Trophoblast cell (in vitro differentiated cells and primary cell): ENCODE measurements at regions not wholly inside any gene's neighbourhood (a gene's known extent, or its start where the extent isn't known, plus 50 kb on each side); places are given as distances from the start of the nearest gene placed in this dataset.

Experiments
- DNase-seq, 2 donors: peaks; one replicate each; pipeline ENCODE4 v3.0.0-alpha.2; 2016
- H2AFZ ChIP-seq: 2 replicates; pipeline ENCODE4 v1.6.1; 2013; ENCODE audit warnings: low read length, moderate library complexity, mild to moderate bottlenecking; ENCODE audit not compliant: insufficient read depth, poor library complexity
- H2AK5ac ChIP-seq: 2 replicates; pipeline ENCODE4 v1.6.1; 2013; ENCODE audit warnings: mild to moderate bottlenecking, low read length
- H2BK120ac ChIP-seq: 2 replicates; pipeline ENCODE4 v1.6.1; 2013; ENCODE audit warnings: low read length, mild to moderate bottlenecking, moderate library complexity; ENCODE audit not compliant: insufficient read depth, poor library complexity
- H2BK12ac ChIP-seq: 2 replicates; pipeline ENCODE4 v1.6.1; 2013; ENCODE audit warnings: mild to moderate bottlenecking, low read length, moderate library complexity
- H2BK5ac ChIP-seq: 2 replicates; pipeline ENCODE4 v1.6.1; 2013; ENCODE audit warnings: low read length, low read depth, moderate library complexity, mild to moderate bottlenecking; ENCODE audit not compliant: poor library complexity
- H3K14ac ChIP-seq: 2 replicates; pipeline ENCODE4 v1.6.1; 2013; ENCODE audit warnings: mild to moderate bottlenecking, low read length
- H3K18ac ChIP-seq: 2 replicates; pipeline ENCODE4 v1.6.1; 2013; ENCODE audit warnings: mild to moderate bottlenecking, low read length
- H3K23ac ChIP-seq: 2 replicates; pipeline ENCODE4 v1.6.1; 2013; ENCODE audit warnings: low read length
- H3K27ac ChIP-seq: 2 replicates; pipeline ENCODE4 v1.5.1; 2013; ENCODE audit warnings: low read depth, mild to moderate bottlenecking, inconsistent platforms, low read length, moderate library complexity
- H3K27me3 ChIP-seq: 2 replicates; pipeline ENCODE4 v1.6.1; 2013; ENCODE audit warnings: inconsistent platforms, mild to moderate bottlenecking, low read length, moderate library complexity; ENCODE audit not compliant: insufficient read depth
- H3K36me3 ChIP-seq, 2 experiments: 1 replicate in 1 of 2; 2 replicates in 1 of 2; pipeline ENCODE4 v1.6.1; 2013; ENCODE audit warnings: low read length in 2 of 2, mild to moderate bottlenecking in 2 of 2, moderate library complexity in 1 of 2; ENCODE audit not compliant: insufficient read depth in 2 of 2, control insufficient read depth in 1 of 2
- H3K4ac ChIP-seq: 2 replicates; pipeline ENCODE4 v1.6.1; 2013; ENCODE audit warnings: low read depth, mild to moderate bottlenecking, low read length, moderate library complexity
- H3K4me1 ChIP-seq, 2 experiments: 1 replicate in 1 of 2; 2 replicates in 1 of 2; pipeline ENCODE4 v1.6.1; 2013; ENCODE audit warnings: low read length in 2 of 2, mild to moderate bottlenecking in 2 of 2, moderate library complexity in 1 of 2; ENCODE audit not compliant: insufficient read depth in 2 of 2, control insufficient read depth in 1 of 2
- H3K4me2 ChIP-seq: 2 replicates; pipeline ENCODE4 v1.6.1; 2013; ENCODE audit warnings: inconsistent platforms, mild to moderate bottlenecking, low read length, moderate library complexity
- H3K4me3 ChIP-seq: 2 replicates; pipeline ENCODE4 v1.5.1; 2013; ENCODE audit warnings: mild to moderate bottlenecking, low read depth, low read length, inconsistent platforms
- H3K79me1 ChIP-seq: one replicate; pipeline ENCODE4 v1.6.1; 2013; ENCODE audit warnings: low read length
- H3K79me2 ChIP-seq: 2 replicates; pipeline ENCODE4 v1.6.1; 2013; ENCODE audit warnings: low read length, mild to moderate bottlenecking; ENCODE audit not compliant: control insufficient read depth, insufficient read depth, poor library complexity
- H3K9ac ChIP-seq: 2 replicates; pipeline ENCODE4 v1.6.1; 2013; ENCODE audit warnings: mild to moderate bottlenecking, low read length
- H3K9me3 ChIP-seq: 2 replicates; pipeline ENCODE4 v1.6.1; 2013; ENCODE audit warnings: low read depth, mild to moderate bottlenecking, control low read depth, inconsistent platforms, low read length; ENCODE audit not compliant: insufficient read depth
- H4K12ac ChIP-seq: 2 replicates; pipeline ENCODE4 v1.6.1; 2013; ENCODE audit warnings: low read depth, mild to moderate bottlenecking, low read length, moderate library complexity
- H4K8ac ChIP-seq: 2 replicates; pipeline ENCODE4 v1.6.1; 2013; ENCODE audit warnings: low read depth, mild to moderate bottlenecking, low read length, moderate library complexity
- H4K91ac ChIP-seq: one replicate; pipeline ENCODE4 v1.6.1; 2013; ENCODE audit warnings: low read depth, mild to moderate bottlenecking, low read length, moderate library complexity
- WGBS: extraction: QIAGEN DNeasy Blood & Tissue Kit; methylation state at CpG from one replicate; pipeline ENCODE4 v1.1.7; 2013; ENCODE audit warnings: missing lambda C conversion rate; ENCODE audit not compliant: insufficient read length, insufficient coverage; ENCODE audit errors: extremely low coverage; 5-methylcytosine and 5-hydroxymethylcytosine counted together

DNA sequence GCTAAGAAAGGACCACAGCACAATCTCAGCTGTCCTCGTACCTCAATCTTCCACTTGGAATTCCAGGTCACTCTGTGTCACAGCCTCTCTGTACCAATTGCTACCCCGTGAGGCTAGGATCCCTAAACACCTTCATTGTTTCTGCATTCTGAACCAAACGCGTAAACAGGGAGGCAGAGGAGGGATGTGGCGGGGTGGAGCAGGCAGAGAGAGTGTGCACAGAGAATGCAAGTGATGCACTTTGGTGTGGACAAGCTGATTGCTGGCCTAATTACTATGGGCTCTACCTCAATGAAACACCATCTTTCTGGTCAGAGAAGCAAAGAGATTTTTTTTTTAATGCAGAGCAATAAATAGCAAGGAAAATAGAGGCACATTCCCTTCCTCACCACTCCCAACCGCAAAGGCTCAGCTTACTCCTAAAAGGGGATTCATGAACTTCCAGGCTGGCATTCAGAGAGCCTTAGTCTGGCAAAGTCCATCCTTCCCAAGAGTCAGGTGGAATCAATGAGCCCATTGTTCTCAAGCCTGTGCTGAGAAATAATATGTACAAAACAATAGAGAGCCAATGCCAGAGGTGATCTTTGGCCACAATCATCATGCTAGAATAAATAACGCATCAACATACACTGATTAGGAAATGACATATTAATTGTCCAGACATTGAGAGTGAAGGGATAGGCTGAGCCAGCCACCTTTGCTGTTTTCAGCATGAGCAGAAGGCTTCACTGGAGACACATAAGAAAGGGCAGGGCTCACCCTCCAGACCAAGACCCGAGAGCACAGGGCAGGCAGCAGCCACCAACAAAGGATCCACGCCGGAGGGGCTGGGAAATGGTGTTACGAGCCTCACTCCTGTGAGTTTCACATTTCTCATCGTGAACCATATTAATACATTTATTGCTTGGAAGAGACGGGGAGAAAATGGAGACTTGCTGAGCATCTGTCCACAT, 278.8 kb downstream of the ENC1 start:
- Histone ChIP-seq H2BK120ac (no peak overlapping the region), H3K9me3 (peaks cover 3% of the 10 kb centered on the region), H3K27me3 (no peaks in the 10 kb centered on the region), H3K36me3 (no peaks in the 10 kb centered on the region), H3K79me1 (peaks cover 2% of the 10 kb centered on the region), H2AFZ (no peak overlapping the region), H2BK5ac (no peak overlapping the region), H3K23ac (no peak overlapping the region), H4K12ac (no peak overlapping the region), H3K27ac (no peak overlapping the region), H2AK5ac (no peak overlapping the region), H3K4ac (no peak overlapping the region), H3K4me2 (no peak overlapping the region), H4K91ac (no peak overlapping the region), H3K14ac (no peak overlapping the region), H3K79me2 (no peaks in the 10 kb centered on the region), H3K4me3 (no peak overlapping the region), H3K9ac (no peak overlapping the region), H4K8ac (no peak overlapping the region), H2BK12ac (peak overlapping the region; percentile 21), H3K4me1 (peaks cover 2 to 7% of the 10 kb centered on the region in 2 experiments), H3K18ac (no peak overlapping the region)
- WGBS = no CpG with 5 or more reads among the region's 13 CpGs
- DNase-seq = no peak

DNA sequence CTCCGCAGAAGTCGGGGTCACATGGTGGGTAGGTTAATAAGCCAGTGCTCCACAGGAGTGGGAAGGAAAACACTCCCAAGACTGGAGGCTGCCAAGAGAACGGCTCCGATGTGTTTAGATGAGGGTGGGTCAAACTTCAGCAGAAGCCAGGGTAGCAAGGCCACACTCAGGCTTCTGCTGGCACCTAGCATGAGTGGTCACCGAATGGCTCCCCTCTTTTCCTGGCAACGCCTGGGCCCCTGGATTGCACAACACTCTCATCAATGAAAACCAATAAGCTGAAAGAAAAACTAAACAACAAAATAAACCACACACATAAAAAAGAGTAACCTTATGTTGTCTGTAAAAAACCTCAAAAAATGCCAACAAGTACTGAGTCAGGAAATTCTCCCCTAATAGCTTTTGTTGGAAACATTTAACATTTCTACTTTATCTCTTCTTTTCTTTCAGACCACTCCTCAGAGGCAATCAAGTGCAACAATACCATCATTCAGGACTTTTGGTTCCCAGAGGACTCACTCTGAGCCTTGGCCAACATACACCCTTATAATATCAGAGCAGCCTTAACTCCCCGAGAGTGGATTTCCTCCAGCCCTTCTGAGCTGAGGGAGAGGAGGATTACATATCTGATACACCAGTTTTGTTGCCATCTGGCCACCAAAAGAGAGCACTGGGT, 279.9 kb downstream of the ENC1 start:
- WGBS = no CpG with 5 or more reads among the region's 7 CpGs
- Histone ChIP-seq H3K9me3 (peaks cover 3% of the 10 kb centered on the region), H2BK120ac (peak overlapping the region; percentile 56), H3K14ac (peak overlapping the region; percentile 42), H4K8ac (no peak overlapping the region), H2BK12ac (peak overlapping the region; percentile 29), H3K27ac (no peak overlapping the region), H3K23ac (no peak overlapping the region), H2AFZ (no peak overlapping the region), H4K91ac (peak overlapping the region; percentile 50), H2AK5ac (peak overlapping the region; percentile 17), H4K12ac (no peak overlapping the region), H3K4ac (no peak overlapping the region), H3K4me2 (no peak overlapping the region), H3K4me1 (peaks cover 2 to 7% of the 10 kb centered on the region in 2 experiments), H3K79me1 (peaks cover 2% of the 10 kb centered on the region), H3K36me3 (no peaks in the 10 kb centered on the region), H3K9ac (no peak overlapping the region), H3K79me2 (no peaks in the 10 kb centered on the region), H3K27me3 (no peaks in the 10 kb centered on the region), H3K4me3 (no peak overlapping the region), H2BK5ac (no peak overlapping the region), H3K18ac (peak overlapping the region; percentile 19)
- no peak for DNase-seq

DNA sequence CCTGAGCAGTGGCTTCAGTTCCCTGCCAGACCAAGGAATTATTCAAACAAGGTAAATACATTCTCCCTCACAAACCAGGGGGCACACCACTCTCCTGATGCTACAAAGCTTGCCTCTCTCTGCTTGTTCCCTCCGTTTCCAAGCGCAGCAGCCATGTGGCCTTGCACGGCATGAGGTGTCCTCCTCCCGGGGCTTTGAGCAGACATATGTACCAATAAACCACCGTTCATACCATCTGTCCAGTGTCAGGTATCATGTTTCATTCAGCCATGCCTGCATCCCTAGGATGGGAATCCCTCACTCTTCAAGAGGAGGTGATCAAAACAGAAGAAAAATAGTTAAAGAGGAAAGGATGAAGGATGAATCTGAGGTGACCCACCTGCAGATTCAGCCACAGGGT, 282.7 kb downstream of the ENC1 start:
- Histone ChIP-seq H3K9ac (no peak overlapping the region), H3K9me3 (peaks cover under 1% of the 10 kb centered on the region), H3K18ac (no peak overlapping the region), H3K23ac (no peak overlapping the region), H3K4me3 (no peak overlapping the region), H3K27me3 (no peaks in the 10 kb centered on the region), H4K91ac (no peak overlapping the region), H2BK12ac (no peak overlapping the region), H2BK120ac (no peak overlapping the region), H3K4me1 (peaks cover 7% of the 10 kb centered on the region in 2 experiments), H3K79me1 (no peaks in the 10 kb centered on the region), H3K79me2 (no peaks in the 10 kb centered on the region), H3K14ac (no peak overlapping the region), H3K27ac (no peak overlapping the region), H2BK5ac (no peak overlapping the region), H4K8ac (no peak overlapping the region), H3K36me3 (no peaks in the 10 kb centered on the region), H2AFZ (no peak overlapping the region), H2AK5ac (no peak overlapping the region), H3K4me2 (no peak overlapping the region), H3K4ac (no peak overlapping the region), H4K12ac (no peak overlapping the region)
- no peak for DNase-seq
- WGBS = no CpG with 5 or more reads among the region's 5 CpGs

DNA sequence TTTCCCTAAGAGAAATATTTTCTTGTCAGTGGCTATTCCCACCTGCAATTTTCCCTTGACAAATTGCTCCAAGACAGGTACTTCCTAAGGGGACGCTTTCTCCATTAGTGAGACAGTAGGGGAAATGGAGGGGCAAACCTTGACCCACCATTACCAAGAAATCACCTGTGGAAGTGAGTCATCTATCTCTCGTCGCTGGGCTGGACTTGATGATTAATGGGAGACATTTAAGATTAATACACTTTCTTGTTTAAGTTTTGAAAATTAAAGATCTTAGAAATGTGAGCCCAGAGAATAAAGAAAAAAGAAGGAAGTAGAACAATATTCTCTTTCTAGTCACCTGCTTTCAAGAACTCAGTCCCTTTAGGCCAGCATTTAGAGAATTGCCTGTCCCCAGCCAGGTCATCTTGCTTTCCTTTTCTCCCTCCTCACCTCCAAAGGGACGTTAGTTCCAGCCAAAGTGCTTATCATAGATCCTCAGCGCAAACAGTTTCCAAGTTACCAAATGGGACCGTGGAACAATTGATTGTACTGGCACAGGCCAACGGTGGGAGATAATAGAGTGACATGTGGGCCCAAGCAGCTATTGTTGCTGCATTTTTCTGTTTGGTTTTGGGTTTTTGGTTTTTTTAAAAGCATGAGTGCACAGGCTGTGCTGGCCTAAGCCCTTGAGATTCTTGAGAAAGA, 284.4 kb downstream of the ENC1 start:
- Histone ChIP-seq H3K9ac (no peak overlapping the region), H3K9me3 (no peaks in the 10 kb centered on the region), H3K4me1 (peaks cover 7% of the 10 kb centered on the region in 2 experiments), H3K27ac (no peak overlapping the region), H3K79me2 (no peaks in the 10 kb centered on the region), H4K91ac (no peak overlapping the region), H3K23ac (no peak overlapping the region), H2AFZ (no peak overlapping the region), H3K18ac (no peak overlapping the region), H3K14ac (no peak overlapping the region), H3K27me3 (no peaks in the 10 kb centered on the region), H3K36me3 (no peaks in the 10 kb centered on the region), H2BK12ac (peak overlapping the region; percentile 11), H3K4me2 (no peak overlapping the region), H4K12ac (no peak overlapping the region), H3K4me3 (no peak overlapping the region), H4K8ac (no peak overlapping the region), H2BK120ac (no peak overlapping the region), H3K79me1 (no peaks in the 10 kb centered on the region), H3K4ac (no peak overlapping the region), H2BK5ac (no peak overlapping the region), H2AK5ac (no peak overlapping the region)
- no CpG with 5 or more reads among the region's 7 CpGs for WGBS
- DNase-seq = no peak
